ENCODE measurements at regions not wholly inside any gene's neighbourhood (a gene's known extent, or its start where the extent isn't known, plus 50 kb on each side); places are given as distances from the start of the nearest gene placed in this dataset.
"Not testable (repeated sequence)": the region's sequence is repeated elsewhere in the genome, so short reads cannot be mapped to it uniquely, and the experiment has no call there.

GRCh38 chr5:145450286-145450885, 384.8 kb downstream of the PRELID2 start:
- no peak for DNase-seq
- H3K27me3 Mint-ChIP-seq (ENCODE audit: unreplicated experiment), result no peaks in the 10 kb centered on the region
- intact Hi-C loops (cut with micrococcal nuclease; ENCODE audit: unreplicated experiment), result no loop called here
- TF ChIP-seq, protein P1, sequence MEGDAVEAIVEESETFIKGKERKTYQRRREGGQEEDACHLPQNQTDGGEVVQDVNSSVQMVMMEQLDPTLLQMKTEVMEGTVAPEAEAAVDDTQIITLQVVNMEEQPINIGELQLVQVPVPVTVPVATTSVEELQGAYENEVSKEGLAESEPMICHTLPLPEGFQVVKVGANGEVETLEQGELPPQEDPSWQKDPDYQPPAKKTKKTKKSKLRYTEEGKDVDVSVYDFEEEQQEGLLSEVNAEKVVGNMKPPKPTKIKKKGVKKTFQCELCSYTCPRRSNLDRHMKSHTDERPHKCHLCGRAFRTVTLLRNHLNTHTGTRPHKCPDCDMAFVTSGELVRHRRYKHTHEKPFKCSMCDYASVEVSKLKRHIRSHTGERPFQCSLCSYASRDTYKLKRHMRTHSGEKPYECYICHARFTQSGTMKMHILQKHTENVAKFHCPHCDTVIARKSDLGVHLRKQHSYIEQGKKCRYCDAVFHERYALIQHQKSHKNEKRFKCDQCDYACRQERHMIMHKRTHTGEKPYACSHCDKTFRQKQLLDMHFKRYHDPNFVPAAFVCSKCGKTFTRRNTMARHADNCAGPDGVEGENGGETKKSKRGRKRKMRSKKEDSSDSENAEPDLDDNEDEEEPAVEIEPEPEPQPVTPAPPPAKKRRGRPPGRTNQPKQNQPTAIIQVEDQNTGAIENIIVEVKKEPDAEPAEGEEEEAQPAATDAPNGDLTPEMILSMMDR (IDR thresholded peaks at IDR 0.05; ENCODE audit: unreplicated experiment), result no peak
- H3K4me3 Mint-ChIP-seq (ENCODE audit: low read depth, unreplicated experiment), result no peak overlapping the region
- no peaks in the 10 kb centered on the region for H3K36me3 Mint-ChIP-seq (ENCODE audit: insufficient read depth, unreplicated experiment)
- peaks cover 2% of the 10 kb centered on the region for H3K9me3 Mint-ChIP-seq (ENCODE audit: low read depth, unreplicated experiment)
- H3K4me1 Mint-ChIP-seq (ENCODE audit: low read depth, unreplicated experiment), result no peaks in the 10 kb centered on the region
- no peak overlapping the region for H3K27ac Mint-ChIP-seq (ENCODE audit: unreplicated experiment)
- CTCF ChIA-PET, result no interaction called here
- BruUV-seq (replicated peaks), result no TSS peak

GRCh38 chr5:145449794-145450193, 385.3 kb downstream of the PRELID2 start:
- Mint-ChIP-seq H3K9me3 (ENCODE audit: low read depth, unreplicated experiment) (peaks cover 2% of the 10 kb centered on the region), H3K4me1 (ENCODE audit: low read depth, unreplicated experiment) (no peaks in the 10 kb centered on the region), H3K36me3 (ENCODE audit: insufficient read depth, unreplicated experiment) (no peaks in the 10 kb centered on the region), H3K27me3 (ENCODE audit: unreplicated experiment) (no peaks in the 10 kb centered on the region), H3K4me3 (ENCODE audit: low read depth, unreplicated experiment) (no peak overlapping the region), H3K27ac (ENCODE audit: unreplicated experiment) (peak overlapping the region; percentile 29)
- DNase-seq, result no peak
- BruUV-seq (replicated peaks), result no TSS peak
- TF ChIP-seq, protein P1 (IDR thresholded peaks at IDR 0.05; ENCODE audit: unreplicated experiment), result no peak
- CTCF ChIA-PET, result no interaction called here
- intact Hi-C loops (cut with micrococcal nuclease; ENCODE audit: unreplicated experiment), result no loop called here

DNA sequence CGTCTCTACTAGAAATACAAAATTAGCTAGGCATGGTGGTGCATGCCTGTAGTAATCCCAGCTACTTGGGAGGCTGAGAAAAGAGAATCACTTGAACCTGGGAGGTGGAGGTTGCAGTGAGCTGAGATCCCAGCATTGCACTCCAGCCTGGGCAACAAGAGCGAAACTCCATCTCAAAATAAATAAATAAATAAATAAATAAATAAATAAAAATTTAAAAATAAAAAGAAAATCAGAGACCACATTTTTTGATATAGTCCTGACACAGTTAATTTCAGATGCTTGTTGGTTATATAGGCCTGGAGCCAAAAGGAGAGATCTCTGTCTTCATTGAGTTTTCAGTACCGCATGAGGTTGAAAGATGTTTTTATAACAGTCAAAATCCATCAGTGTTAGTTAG, 388.3 kb downstream of the PRELID2 start:
- intact Hi-C loops (cut with micrococcal nuclease; ENCODE audit: unreplicated experiment); BruUV-seq (replicated peaks); H3K9me3 Mint-ChIP-seq (ENCODE audit: low read depth, unreplicated experiment); DNase-seq; H3K4me3 Mint-ChIP-seq (ENCODE audit: low read depth, unreplicated experiment); H3K27ac Mint-ChIP-seq (ENCODE audit: unreplicated experiment); CTCF ChIA-PET; H3K36me3 Mint-ChIP-seq (ENCODE audit: insufficient read depth, unreplicated experiment); H3K27me3 Mint-ChIP-seq (ENCODE audit: unreplicated experiment): not testable (repeated sequence)
- H3K4me1 Mint-ChIP-seq (ENCODE audit: low read depth, unreplicated experiment), result peaks cover 17% of the 10 kb centered on the region

GRCh38 chr5:145446412-145446811, 388.7 kb downstream of the PRELID2 start:
- CTCF ChIA-PET, result no interaction called here
- Mint-ChIP-seq H3K27me3 (ENCODE audit: unreplicated experiment) (no peaks in the 10 kb centered on the region), H3K36me3 (ENCODE audit: insufficient read depth, unreplicated experiment) (no peaks in the 10 kb centered on the region), H3K27ac (ENCODE audit: unreplicated experiment) (no peak overlapping the region), H3K9me3 (ENCODE audit: low read depth, unreplicated experiment) (peaks cover 2% of the 10 kb centered on the region), H3K4me3 (ENCODE audit: low read depth, unreplicated experiment) (no peak overlapping the region), H3K4me1 (ENCODE audit: low read depth, unreplicated experiment) (peaks cover 17% of the 10 kb centered on the region)
- intact Hi-C loops (cut with micrococcal nuclease; ENCODE audit: unreplicated experiment), result no loop called here
- no TSS peak for BruUV-seq (replicated peaks)
- DNase-seq, result no peak
- TF ChIP-seq, protein P1 (IDR thresholded peaks at IDR 0.05; ENCODE audit: unreplicated experiment), result no peak

DNA sequence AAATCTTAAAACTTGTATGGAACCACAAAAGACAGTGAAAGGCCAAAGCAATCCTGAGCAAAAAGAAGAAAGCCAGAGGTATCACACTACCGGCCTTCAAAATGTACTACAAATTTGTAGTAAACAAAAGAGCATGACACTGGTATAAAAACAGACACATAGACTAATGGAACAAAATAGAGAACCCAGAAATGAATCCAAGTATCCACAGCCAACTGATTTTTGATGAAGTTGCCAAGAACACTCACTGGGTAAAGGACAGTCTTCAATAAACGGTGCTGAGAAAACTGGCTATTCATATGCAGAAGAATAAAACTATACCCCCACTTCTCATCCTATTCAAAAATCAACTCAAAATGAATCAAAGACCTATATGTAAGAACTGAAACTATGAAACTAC, 390.1 kb downstream of the PRELID2 start:
- TF ChIP-seq, protein P1 (IDR thresholded peaks at IDR 0.05; ENCODE audit: unreplicated experiment), result no peak
- CTCF ChIA-PET, result no interaction called here
- H3K27ac Mint-ChIP-seq (ENCODE audit: unreplicated experiment), result no peak overlapping the region
- peaks cover 2% of the 10 kb centered on the region for H3K9me3 Mint-ChIP-seq (ENCODE audit: low read depth, unreplicated experiment)
- no TSS peak for BruUV-seq (replicated peaks)
- H3K27me3 Mint-ChIP-seq (ENCODE audit: unreplicated experiment), result no peaks in the 10 kb centered on the region
- no peak for DNase-seq
- peaks cover 17% of the 10 kb centered on the region for H3K4me1 Mint-ChIP-seq (ENCODE audit: low read depth, unreplicated experiment)
- H3K4me3 Mint-ChIP-seq (ENCODE audit: low read depth, unreplicated experiment), result no peak overlapping the region
- no peaks in the 10 kb centered on the region for H3K36me3 Mint-ChIP-seq (ENCODE audit: insufficient read depth, unreplicated experiment)
- intact Hi-C loops (cut with micrococcal nuclease; ENCODE audit: unreplicated experiment), result no loop called here
